ENCODE measurements at regions not wholly inside any gene's neighbourhood (a gene's known extent, or its start where the extent isn't known, plus 50 kb on each side); places are given as distances from the start of the nearest gene placed in this dataset.

DNA sequence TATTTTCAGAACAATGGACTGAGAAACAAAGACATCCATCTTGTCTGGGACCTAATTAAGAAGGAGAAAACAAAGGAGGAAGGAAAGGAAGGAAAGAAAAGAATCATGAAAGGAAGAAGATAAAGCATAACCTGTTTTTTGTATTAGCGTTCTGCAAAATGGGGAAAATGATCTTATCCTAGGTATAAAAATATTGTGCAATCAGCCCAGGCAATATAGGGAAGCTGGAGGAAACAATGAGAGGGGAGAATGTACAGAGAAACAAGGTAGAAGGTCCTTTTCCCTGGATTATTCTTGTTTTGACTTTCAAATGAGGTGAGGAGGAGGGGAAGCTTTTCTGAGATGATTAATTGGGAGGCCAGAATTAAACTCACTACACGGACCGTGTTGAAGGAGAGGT, 177.9 kb downstream of the COX7C start:
- intact Hi-C loops (cut with micrococcal nuclease): no loop called here
- Histone ChIP-seq H3K9ac (ENCODE audit: insufficient read depth, low read length, poor library complexity, severe bottlenecking) (no peak overlapping the region), H2AFZ (ENCODE audit: insufficient read depth, low read depth, low read length, poor library complexity, severe bottlenecking) (no peak overlapping the region), H3K27me3 (ENCODE audit: control insufficient read depth in 2 of 2, insufficient read depth in 2 of 2, low read length in 2 of 2) (no peaks in the 10 kb centered on the region), H4K20me1 (ENCODE audit: insufficient read depth, low read length) (no peaks in the 10 kb centered on the region), H3K4me3 (replicated peaks in 1 of 3; ENCODE audit: low read depth in 2 of 3, low read length in 3 of 3) (no peak overlapping the region), H3K4me2 (replicated peaks; ENCODE audit: extremely low read depth, low read length, poor library complexity, severe bottlenecking) (no peak overlapping the region), H3K4me1 (ENCODE audit: control insufficient read depth in 1 of 2, insufficient read depth in 2 of 2, low read length in 2 of 2) (no peaks in the 10 kb centered on the region), H3K79me2 (ENCODE audit: insufficient read depth, low read length) (no peaks in the 10 kb centered on the region), H3K36me3 (replicated peaks in 1 of 2; ENCODE audit: control insufficient read depth in 1 of 2, insufficient read depth in 2 of 2, low read length in 2 of 2) (no peaks in the 10 kb centered on the region), H3K27ac (ENCODE audit: low read depth in 1 of 2, low read length in 2 of 2) (no peak overlapping the region), H3K9me3 (replicated peaks in 1 of 2; ENCODE audit: control insufficient read depth in 1 of 2, insufficient read depth in 1 of 2, low read length in 2 of 2) (no peaks in the 10 kb centered on the region)
- Mint-ChIP-seq H3K27ac (no peak overlapping the region), H3K4me3 (no peak overlapping the region), H3K27me3 (ENCODE audit: low read depth in 3 of 3) (no peaks in the 10 kb centered on the region), H3K9me3 (peaks cover 0 to 3% (median 0%) of the 10 kb centered on the region in 7 donors), H3K36me3 (no peaks in the 10 kb centered on the region), H3K4me1 (no peaks in the 10 kb centered on the region)
- WGBS (ENCODE audit: insufficient coverage): 43% methylated on average over 1 of the region's 3 CpGs
- DNase-seq: no peak
- TF ChIP-seq, protein P1, sequence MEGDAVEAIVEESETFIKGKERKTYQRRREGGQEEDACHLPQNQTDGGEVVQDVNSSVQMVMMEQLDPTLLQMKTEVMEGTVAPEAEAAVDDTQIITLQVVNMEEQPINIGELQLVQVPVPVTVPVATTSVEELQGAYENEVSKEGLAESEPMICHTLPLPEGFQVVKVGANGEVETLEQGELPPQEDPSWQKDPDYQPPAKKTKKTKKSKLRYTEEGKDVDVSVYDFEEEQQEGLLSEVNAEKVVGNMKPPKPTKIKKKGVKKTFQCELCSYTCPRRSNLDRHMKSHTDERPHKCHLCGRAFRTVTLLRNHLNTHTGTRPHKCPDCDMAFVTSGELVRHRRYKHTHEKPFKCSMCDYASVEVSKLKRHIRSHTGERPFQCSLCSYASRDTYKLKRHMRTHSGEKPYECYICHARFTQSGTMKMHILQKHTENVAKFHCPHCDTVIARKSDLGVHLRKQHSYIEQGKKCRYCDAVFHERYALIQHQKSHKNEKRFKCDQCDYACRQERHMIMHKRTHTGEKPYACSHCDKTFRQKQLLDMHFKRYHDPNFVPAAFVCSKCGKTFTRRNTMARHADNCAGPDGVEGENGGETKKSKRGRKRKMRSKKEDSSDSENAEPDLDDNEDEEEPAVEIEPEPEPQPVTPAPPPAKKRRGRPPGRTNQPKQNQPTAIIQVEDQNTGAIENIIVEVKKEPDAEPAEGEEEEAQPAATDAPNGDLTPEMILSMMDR (IDR thresholded peaks at IDR 0.05): no peak

DNA sequence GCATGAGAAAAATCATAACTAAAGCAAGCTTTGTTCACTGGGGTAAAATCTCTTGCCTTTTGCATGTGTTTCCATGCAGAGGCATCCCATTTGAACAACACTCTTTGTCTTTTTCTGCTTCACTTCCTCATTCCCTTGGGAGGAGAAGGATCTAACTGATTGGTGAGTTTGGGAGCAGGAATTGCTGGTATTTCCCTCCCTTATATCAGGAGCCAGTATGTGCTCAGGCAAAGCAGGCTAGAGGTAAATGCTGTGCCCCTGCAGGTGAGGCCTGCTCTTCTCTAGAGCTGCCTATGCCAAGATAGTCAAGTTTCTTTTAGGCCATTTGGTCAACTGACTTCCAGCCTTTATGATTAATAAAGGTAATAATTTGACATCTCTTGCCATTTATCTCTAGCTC, 179.9 kb downstream of the COX7C start:
- DNase-seq: no peak
- no peaks in the 10 kb centered on the region for H3K79me2 ChIP-seq (ENCODE audit: insufficient read depth, low read length)
- no peaks in the 10 kb centered on the region for H3K4me1 ChIP-seq (ENCODE audit: control insufficient read depth in 1 of 2, insufficient read depth in 2 of 2, low read length in 2 of 2)
- no peaks in the 10 kb centered on the region for H3K27me3 ChIP-seq (ENCODE audit: control insufficient read depth in 2 of 2, insufficient read depth in 2 of 2, low read length in 2 of 2)
- Mint-ChIP-seq H3K9me3 (peaks cover 0 to 3% (median 0%) of the 10 kb centered on the region in 7 donors), H3K4me3 (no peak overlapping the region), H3K4me1 (no peaks in the 10 kb centered on the region), H3K27ac (no peak overlapping the region), H3K27me3 (ENCODE audit: low read depth in 3 of 3) (no peaks in the 10 kb centered on the region), H3K36me3 (no peaks in the 10 kb centered on the region)
- no peak overlapping the region for H3K4me3 ChIP-seq (replicated peaks in 1 of 3; ENCODE audit: low read depth in 2 of 3, low read length in 3 of 3)
- H3K27ac ChIP-seq (ENCODE audit: low read depth in 1 of 2, low read length in 2 of 2): no peak overlapping the region
- H3K9me3 ChIP-seq (replicated peaks in 1 of 2; ENCODE audit: control insufficient read depth in 1 of 2, insufficient read depth in 1 of 2, low read length in 2 of 2): no peaks in the 10 kb centered on the region
- TF ChIP-seq, protein P1 (IDR thresholded peaks at IDR 0.05): no peak
- no peak overlapping the region for H3K9ac ChIP-seq (ENCODE audit: insufficient read depth, low read length, poor library complexity, severe bottlenecking)
- intact Hi-C loops (cut with micrococcal nuclease): no loop called here
- no peak overlapping the region for H3K4me2 ChIP-seq (replicated peaks; ENCODE audit: extremely low read depth, low read length, poor library complexity, severe bottlenecking)
- H2AFZ ChIP-seq (ENCODE audit: insufficient read depth, low read depth, low read length, poor library complexity, severe bottlenecking): no peak overlapping the region
- H3K36me3 ChIP-seq (replicated peaks in 1 of 2; ENCODE audit: control insufficient read depth in 1 of 2, insufficient read depth in 2 of 2, low read length in 2 of 2): no peaks in the 10 kb centered on the region
- H4K20me1 ChIP-seq (ENCODE audit: insufficient read depth, low read length): no peaks in the 10 kb centered on the region

Data from CD14-positive monocyte (primary cell).